ENCODE measurements at regions not wholly inside any gene's neighbourhood (a gene's known extent, or its start where the extent isn't known, plus 50 kb on each side); places are given as distances from the start of the nearest gene placed in this dataset.

GRCh38 chr5:117877731-117878130 is 1110.6 kb downstream of the DTWD2 start:
- Histone ChIP-seq H3K36me3 (ENCODE audit: control insufficient read depth, low read depth, low read length) (no peaks in the 10 kb centered on the region), H3K9ac (ENCODE audit: low read length) (no peak overlapping the region), H3K27ac (ENCODE audit: low read length) (no peak overlapping the region), H3K4me3 (ENCODE audit: low read length) (no peak overlapping the region), H3K9me3 (ENCODE audit: control insufficient read depth, low read depth, low read length) (no peaks in the 10 kb centered on the region), H3K27me3 (ENCODE audit: control insufficient read depth, insufficient read depth, low read length) (no peaks in the 10 kb centered on the region), H3K4me1 (ENCODE audit: control insufficient read depth, low read depth, low read length) (no peaks in the 10 kb centered on the region)

- no peaks in the 10 kb centered on the region for H3K27me3 ChIP-seq (ENCODE audit: control insufficient read depth, insufficient read depth, low read length)
- H3K4me1 ChIP-seq (ENCODE audit: control insufficient read depth, low read depth, low read length), result no peaks in the 10 kb centered on the region
- H3K9ac ChIP-seq (ENCODE audit: low read length), result no peak overlapping the region
- no peak overlapping the region for H3K4me3 ChIP-seq (ENCODE audit: low read length)
- no peak overlapping the region for H3K27ac ChIP-seq (ENCODE audit: low read length)
- H3K9me3 ChIP-seq (ENCODE audit: control insufficient read depth, low read depth, low read length), result no peaks in the 10 kb centered on the region
- no peaks in the 10 kb centered on the region for H3K36me3 ChIP-seq (ENCODE audit: control insufficient read depth, low read depth, low read length)
These were observed 1115.5 kb downstream of the DTWD2 start for GRCh38 chr5:117872798-117873368.

- H3K4me3 ChIP-seq (ENCODE audit: low read length), result no peak overlapping the region
- H3K4me1 ChIP-seq (ENCODE audit: control insufficient read depth, low read depth, low read length), result no peaks in the 10 kb centered on the region
- no peaks in the 10 kb centered on the region for H3K27me3 ChIP-seq (ENCODE audit: control insufficient read depth, insufficient read depth, low read length)
- H3K9me3 ChIP-seq (ENCODE audit: control insufficient read depth, low read depth, low read length), result no peaks in the 10 kb centered on the region
- no peak overlapping the region for H3K9ac ChIP-seq (ENCODE audit: low read length)
- no peak overlapping the region for H3K27ac ChIP-seq (ENCODE audit: low read length)
- no peaks in the 10 kb centered on the region for H3K36me3 ChIP-seq (ENCODE audit: control insufficient read depth, low read depth, low read length)
These were observed 1118.8 kb downstream of the DTWD2 start for GRCh38 chr5:117869596-117869995.

GRCh38 chr5:117863586-117864296 is 1124.6 kb downstream of the DTWD2 start:
- no peak overlapping the region for H3K9ac ChIP-seq (ENCODE audit: low read length)
- H3K27me3 ChIP-seq (ENCODE audit: control insufficient read depth, insufficient read depth, low read length), result no peaks in the 10 kb centered on the region
- no peak overlapping the region for H3K4me3 ChIP-seq (ENCODE audit: low read length)
- no peaks in the 10 kb centered on the region for H3K4me1 ChIP-seq (ENCODE audit: control insufficient read depth, low read depth, low read length)
- H3K36me3 ChIP-seq (ENCODE audit: control insufficient read depth, low read depth, low read length), result no peaks in the 10 kb centered on the region
- H3K27ac ChIP-seq (ENCODE audit: low read length), result no peak overlapping the region
- no peaks in the 10 kb centered on the region for H3K9me3 ChIP-seq (ENCODE audit: control insufficient read depth, low read depth, low read length)

GRCh38 chr5:117860550-117860949 is 1127.8 kb downstream of the DTWD2 start:
- Histone ChIP-seq H3K9ac (ENCODE audit: low read length) (no peak overlapping the region), H3K27me3 (ENCODE audit: control insufficient read depth, insufficient read depth, low read length) (no peaks in the 10 kb centered on the region), H3K4me3 (ENCODE audit: low read length) (no peak overlapping the region), H3K9me3 (ENCODE audit: control insufficient read depth, low read depth, low read length) (no peaks in the 10 kb centered on the region), H3K4me1 (ENCODE audit: control insufficient read depth, low read depth, low read length) (no peaks in the 10 kb centered on the region), H3K36me3 (ENCODE audit: control insufficient read depth, low read depth, low read length) (no peaks in the 10 kb centered on the region), H3K27ac (ENCODE audit: low read length) (no peak overlapping the region)

GRCh38 chr5:117859176-117859575 is 1129.2 kb downstream of the DTWD2 start:
- no peaks in the 10 kb centered on the region for H3K36me3 ChIP-seq (ENCODE audit: control insufficient read depth, low read depth, low read length)
- no peak overlapping the region for H3K4me3 ChIP-seq (ENCODE audit: low read length)
- no peaks in the 10 kb centered on the region for H3K9me3 ChIP-seq (ENCODE audit: control insufficient read depth, low read depth, low read length)
- H3K27me3 ChIP-seq (ENCODE audit: control insufficient read depth, insufficient read depth, low read length), result no peaks in the 10 kb centered on the region
- H3K27ac ChIP-seq (ENCODE audit: low read length), result no peak overlapping the region
- H3K9ac ChIP-seq (ENCODE audit: low read length), result no peak overlapping the region
- no peaks in the 10 kb centered on the region for H3K4me1 ChIP-seq (ENCODE audit: control insufficient read depth, low read depth, low read length)

- H3K9me3 ChIP-seq (ENCODE audit: control insufficient read depth, low read depth, low read length), result no peaks in the 10 kb centered on the region
- no peaks in the 10 kb centered on the region for H3K36me3 ChIP-seq (ENCODE audit: control insufficient read depth, low read depth, low read length)
- H3K4me3 ChIP-seq (ENCODE audit: low read length), result no peak overlapping the region
- H3K27me3 ChIP-seq (ENCODE audit: control insufficient read depth, insufficient read depth, low read length), result no peaks in the 10 kb centered on the region
- no peak overlapping the region for H3K9ac ChIP-seq (ENCODE audit: low read length)
- no peak overlapping the region for H3K27ac ChIP-seq (ENCODE audit: low read length)
- H3K4me1 ChIP-seq (ENCODE audit: control insufficient read depth, low read depth, low read length), result no peaks in the 10 kb centered on the region
These were observed 1131.6 kb downstream of the DTWD2 start for GRCh38 chr5:117856713-117857112.

- H3K9ac ChIP-seq (ENCODE audit: low read length), result no peak overlapping the region
- no peaks in the 10 kb centered on the region for H3K4me1 ChIP-seq (ENCODE audit: control insufficient read depth, low read depth, low read length)
- no peaks in the 10 kb centered on the region for H3K36me3 ChIP-seq (ENCODE audit: control insufficient read depth, low read depth, low read length)
- no peak overlapping the region for H3K4me3 ChIP-seq (ENCODE audit: low read length)
- H3K27ac ChIP-seq (ENCODE audit: low read length), result no peak overlapping the region
- no peaks in the 10 kb centered on the region for H3K27me3 ChIP-seq (ENCODE audit: control insufficient read depth, insufficient read depth, low read length)
- H3K9me3 ChIP-seq (ENCODE audit: control insufficient read depth, low read depth, low read length), result no peaks in the 10 kb centered on the region
These were observed 1150.6 kb downstream of the DTWD2 start for GRCh38 chr5:117837786-117838185.

- H3K9ac ChIP-seq (ENCODE audit: low read length), result no peak overlapping the region
- H3K4me3 ChIP-seq (ENCODE audit: low read length), result no peak overlapping the region
- H3K27ac ChIP-seq (ENCODE audit: low read length), result no peak overlapping the region
- H3K27me3 ChIP-seq (ENCODE audit: control insufficient read depth, insufficient read depth, low read length), result no peaks in the 10 kb centered on the region
- H3K36me3 ChIP-seq (ENCODE audit: control insufficient read depth, low read depth, low read length), result no peaks in the 10 kb centered on the region
- H3K9me3 ChIP-seq (ENCODE audit: control insufficient read depth, low read depth, low read length), result no peaks in the 10 kb centered on the region
- no peaks in the 10 kb centered on the region for H3K4me1 ChIP-seq (ENCODE audit: control insufficient read depth, low read depth, low read length)
These were observed 1154.7 kb downstream of the DTWD2 start for GRCh38 chr5:117833691-117834090.

- H3K36me3 ChIP-seq (ENCODE audit: control insufficient read depth, low read depth, low read length), result no peaks in the 10 kb centered on the region
- no peak overlapping the region for H3K4me3 ChIP-seq (ENCODE audit: low read length)
- H3K27ac ChIP-seq (ENCODE audit: low read length), result no peak overlapping the region
- H3K9ac ChIP-seq (ENCODE audit: low read length), result no peak overlapping the region
- no peaks in the 10 kb centered on the region for H3K27me3 ChIP-seq (ENCODE audit: control insufficient read depth, insufficient read depth, low read length)
- no peaks in the 10 kb centered on the region for H3K4me1 ChIP-seq (ENCODE audit: control insufficient read depth, low read depth, low read length)
- no peaks in the 10 kb centered on the region for H3K9me3 ChIP-seq (ENCODE audit: control insufficient read depth, low read depth, low read length)
These were observed 1158.7 kb downstream of the DTWD2 start for GRCh38 chr5:117829646-117830045.

- H3K27ac ChIP-seq (ENCODE audit: low read length), result no peak overlapping the region
- H3K9ac ChIP-seq (ENCODE audit: low read length), result no peak overlapping the region
- no peaks in the 10 kb centered on the region for H3K4me1 ChIP-seq (ENCODE audit: control insufficient read depth, low read depth, low read length)
- peaks cover 6% of the 10 kb centered on the region for H3K9me3 ChIP-seq (ENCODE audit: control insufficient read depth, low read depth, low read length)
- no peaks in the 10 kb centered on the region for H3K36me3 ChIP-seq (ENCODE audit: control insufficient read depth, low read depth, low read length)
- no peaks in the 10 kb centered on the region for H3K27me3 ChIP-seq (ENCODE audit: control insufficient read depth, insufficient read depth, low read length)
- no peak overlapping the region for H3K4me3 ChIP-seq (ENCODE audit: low read length)
These were observed 1174.5 kb downstream of the DTWD2 start for GRCh38 chr5:117813850-117814249.

- Histone ChIP-seq H3K9ac (ENCODE audit: low read length) (no peak overlapping the region), H3K4me1 (ENCODE audit: control insufficient read depth, low read depth, low read length) (no peaks in the 10 kb centered on the region), H3K27ac (ENCODE audit: low read length) (no peak overlapping the region), H3K4me3 (ENCODE audit: low read length) (no peak overlapping the region), H3K9me3 (ENCODE audit: control insufficient read depth, low read depth, low read length) (peaks cover 6% of the 10 kb centered on the region), H3K27me3 (ENCODE audit: control insufficient read depth, insufficient read depth, low read length) (no peaks in the 10 kb centered on the region), H3K36me3 (ENCODE audit: control insufficient read depth, low read depth, low read length) (no peaks in the 10 kb centered on the region)
These were observed 1175.5 kb downstream of the DTWD2 start for GRCh38 chr5:117812861-117813260.
